ENCODE measurements at regions not wholly inside any gene's neighbourhood (a gene's known extent, or its start where the extent isn't known, plus 50 kb on each side); places are given as distances from the start of the nearest gene placed in this dataset.
"Not testable (repeated sequence)": the region's sequence is repeated elsewhere in the genome, so short reads cannot be mapped to it uniquely, and the experiment has no call there.

- not testable (repeated sequence) for DNase-seq (ENCODE audit: low read depth in 1 of 2, low spot score in 1 of 2)
These were observed 52.5 kb upstream of the CCDC71L start for GRCh38 chr7:106713452-106713851.

- DNase-seq (ENCODE audit: low read depth in 1 of 2, low spot score in 1 of 2) = not testable (repeated sequence)
These were observed 53.9 kb upstream of the CCDC71L start for GRCh38 chr7:106714590-106715442.

- no peak for DNase-seq (ENCODE audit: low read depth in 1 of 2, low spot score in 1 of 2)
These were observed 54.8 kb upstream of the CCDC71L start for GRCh38 chr7:106715730-106716129.

- no peak for DNase-seq (ENCODE audit: low read depth in 1 of 2, low spot score in 1 of 2)
These were observed 56.4 kb upstream of the CCDC71L start for GRCh38 chr7:106717254-106717954.

- DNase-seq (ENCODE audit: low read depth in 1 of 2, low spot score in 1 of 2) = peak; percentile 42 to 90
These were observed 57.3 kb upstream of the CCDC71L start for GRCh38 chr7:106717955-106718871.

- no peak for DNase-seq (ENCODE audit: low read depth in 1 of 2, low spot score in 1 of 2)
These were observed 59.7 kb upstream of the CCDC71L start for GRCh38 chr7:106720641-106721040.

- DNase-seq (ENCODE audit: low read depth in 1 of 2, low spot score in 1 of 2) = no peak
These were observed 61.1 kb upstream of the CCDC71L start for GRCh38 chr7:106721816-106722785.

GRCh38 chr7:106723398-106723797 is 62.4 kb upstream of the CCDC71L start:
- no peak for DNase-seq (ENCODE audit: low read depth in 1 of 2, low spot score in 1 of 2)

GRCh38 chr7:106729720-106730385 is 68.9 kb upstream of the CCDC71L start:
- DNase-seq (ENCODE audit: low read depth in 1 of 2, low spot score in 1 of 2) = no peak

- no peak for DNase-seq (ENCODE audit: low read depth in 1 of 2, low spot score in 1 of 2)
These were observed 70.2 kb upstream of the CCDC71L start for GRCh38 chr7:106731187-106731586.

- no peak for DNase-seq (ENCODE audit: low read depth in 1 of 2, low spot score in 1 of 2)
These were observed 70.9 kb upstream of the CCDC71L start for GRCh38 chr7:106731646-106732444.

- no peak for DNase-seq (ENCODE audit: low read depth in 1 of 2, low spot score in 1 of 2)
These were observed 74.7 kb upstream of the CCDC71L start for GRCh38 chr7:106735637-106736036.

- no peak for DNase-seq (ENCODE audit: low read depth in 1 of 2, low spot score in 1 of 2)
These were observed 75.2 kb upstream of the CCDC71L start for GRCh38 chr7:106736123-106736507.

- peak in 1 of 2 donors; percentile 62 for DNase-seq (ENCODE audit: low read depth in 1 of 2, low spot score in 1 of 2)
These were observed 75.7 kb upstream of the CCDC71L start for GRCh38 chr7:106736508-106737201.

- DNase-seq (ENCODE audit: low read depth in 1 of 2, low spot score in 1 of 2) = no peak
These were observed 76.2 kb upstream of the CCDC71L start for GRCh38 chr7:106737202-106737562.

- no peak for DNase-seq (ENCODE audit: low read depth in 1 of 2, low spot score in 1 of 2)
These were observed 79.8 kb upstream of the CCDC71L start for GRCh38 chr7:106740806-106741205.

GRCh38 chr7:106744563-106745091 is 83.7 kb upstream of the CCDC71L start:
- no peak for DNase-seq (ENCODE audit: low read depth in 1 of 2, low spot score in 1 of 2)

GRCh38 chr7:106747301-106747700 is 86.3 kb upstream of the CCDC71L start:
- not testable (repeated sequence) for DNase-seq (ENCODE audit: low read depth in 1 of 2, low spot score in 1 of 2)

All from activated CD4-positive, alpha-beta T cell treated with anti-CD3 and anti-CD28 coated beads, Interleukin-2, amount 50 U/mL, for 24 hours (primary cell).